ENCODE measurements at regions not wholly inside any gene's neighbourhood (a gene's known extent, or its start where the extent isn't known, plus 50 kb on each side); places are given as distances from the start of the nearest gene placed in this dataset.

- Histone ChIP-seq H3K36me3 (replicated peaks in 1 of 2; ENCODE audit: control insufficient read depth in 1 of 2, insufficient read depth in 2 of 2, low read length in 1 of 2) (no peaks in the 10 kb centered on the region), H3F3A (replicated peaks; ENCODE audit: insufficient read depth) (no peaks in the 10 kb centered on the region), H3K9me3 (no peaks in the 10 kb centered on the region), H3K4me2 (no peak overlapping the region), H3K4me1 (ENCODE audit: control insufficient read depth in 1 of 2, insufficient read depth in 2 of 2, low read depth in 1 of 2, low read length in 1 of 2) (peaks cover 0 to 12% of the 10 kb centered on the region in 2 experiments; a peak in 1 of 4 replicates), H3K4me3 (ENCODE audit: low read depth in 2 of 2, low read length in 1 of 2) (no peak overlapping the region), H3K9me2 (no peaks in the 10 kb centered on the region), H3K27ac (ENCODE audit: low read depth in 2 of 2, low read length in 1 of 2) (no peak overlapping the region), H3K79me2 (ENCODE audit: insufficient read depth) (no peaks in the 10 kb centered on the region), H3K9ac (no peak overlapping the region), H2AFZ (ENCODE audit: low read depth) (no peak overlapping the region), H4K20me1 (ENCODE audit: insufficient read depth) (no peaks in the 10 kb centered on the region), H3K27me3 (ENCODE audit: insufficient read depth) (no peaks in the 10 kb centered on the region)
- CTCF ChIA-PET, result no interaction called here
- DNase-seq, result no peak
- TF ChIP-seq USF1 (IDR thresholded peaks at IDR 0.05; ENCODE audit: borderline replicate concordance, low read depth) (no peak), YY1 (IDR thresholded peaks at IDR 0.05; ENCODE audit: low read depth) (no peak), MXI1 (IDR thresholded peaks at IDR 0.05; ENCODE audit: low read depth, low read length) (no peak)
- 88% methylated on average over 5 of the region's 10 CpGs for WGBS (ENCODE audit: low lambda C conversion rate)
- POLR2A ChIA-PET, result interaction anchor here (0.6 kb wide), 1 partner anchor 166 kb away, joined by 3 read pairs; no protein-coding TSS in a partner anchor
Observed at GRCh38 chr10:78911533-78912340, 157.0 kb upstream of the ZMIZ1 start.

- ChIA-PET CTCF (interaction anchor here (0.7 kb wide), 1 partner anchor 701 kb away, joined by 3 read pairs; no protein-coding TSS in a partner anchor), POLR2A (no interaction called here)
- Histone ChIP-seq H3K9ac (no peak overlapping the region), H3F3A (replicated peaks; ENCODE audit: insufficient read depth) (no peaks in the 10 kb centered on the region), H2AFZ (ENCODE audit: low read depth) (no peak overlapping the region), H3K36me3 (replicated peaks in 1 of 2; ENCODE audit: control insufficient read depth in 1 of 2, insufficient read depth in 2 of 2, low read length in 1 of 2) (no peaks in the 10 kb centered on the region), H3K4me2 (no peak overlapping the region), H3K4me1 (ENCODE audit: control insufficient read depth in 1 of 2, insufficient read depth in 2 of 2, low read depth in 1 of 2, low read length in 1 of 2) (peaks cover 0 to 10% of the 10 kb centered on the region in 2 experiments; a peak in 1 of 4 replicates), H3K9me2 (no peaks in the 10 kb centered on the region), H3K9me3 (no peaks in the 10 kb centered on the region), H3K79me2 (ENCODE audit: insufficient read depth) (no peaks in the 10 kb centered on the region), H3K27ac (ENCODE audit: low read depth in 2 of 2, low read length in 1 of 2) (no peak overlapping the region), H3K4me3 (ENCODE audit: low read depth in 2 of 2, low read length in 1 of 2) (no peak overlapping the region), H3K27me3 (ENCODE audit: insufficient read depth) (no peaks in the 10 kb centered on the region), H4K20me1 (ENCODE audit: insufficient read depth) (no peaks in the 10 kb centered on the region)
- WGBS (ENCODE audit: low lambda C conversion rate), result 61% methylated on average over 11 of the region's 11 CpGs
- DNase-seq, result no peak
- TF ChIP-seq RXRA (IDR thresholded peaks at IDR 0.05; ENCODE audit: borderline replicate concordance, low read depth) (no peak), GABPA (IDR thresholded peaks at IDR 0.05; ENCODE audit: low read depth) (no peak), JUND (IDR thresholded peaks at IDR 0.05) (no peak), MEF2A (IDR thresholded peaks at IDR 0.05; ENCODE audit: borderline replicate concordance, low read depth) (no peak), FOSL2 (IDR thresholded peaks at IDR 0.05; ENCODE audit: borderline replicate concordance, low read depth) (no peak), ELF1 (IDR thresholded peaks at IDR 0.05) (no peak), REST (IDR thresholded peaks at IDR 0.05; ENCODE audit: low read depth, low read length) (no peak), RCOR1 (IDR thresholded peaks at IDR 0.05; ENCODE audit: low read length) (no peak), USF2 (IDR thresholded peaks at IDR 0.05; ENCODE audit: borderline replicate concordance, low read depth, low read length) (no peak), CHD2 (IDR thresholded peaks at IDR 0.05; ENCODE audit: low read length, partially characterized antibody) (no peak), IRF3 (IDR thresholded peaks at IDR 0.05; ENCODE audit: low read depth, low read length) (no peak), ZBTB33 (IDR thresholded peaks at IDR 0.05; ENCODE audit: borderline replicate concordance, low read depth) (no peak), EZH2phosphoT487 (IDR thresholded peaks at IDR 0.05; ENCODE audit: borderline replicate concordance, low read depth) (no peak)
Observed at GRCh38 chr10:78912361-78913218, 156.2 kb upstream of the ZMIZ1 start.
